Osteocyte (in vitro differentiated cells): ENCODE measurements at regions not wholly inside any gene's neighbourhood (a gene's known extent, or its start where the extent isn't known, plus 50 kb on each side); places are given as distances from the start of the nearest gene placed in this dataset.
A peak's percentile ranks its signal among the peaks of the same experiment; 100 is the strongest.

Experiments
- DNase-seq: peaks from one replicate; pipeline ENCODE4 v3.0.0; 2021; ENCODE audit warnings: mixed read lengths; ENCODE audit not compliant: unreplicated experiment; ENCODE audit errors: extremely low spot score
- H3K27ac Mint-ChIP-seq: one replicate; pipeline ENCODE4 v1.8.0; 2021; ENCODE audit warnings: mild to moderate bottlenecking, mixed read lengths; ENCODE audit not compliant: unreplicated experiment
- H3K27me3 Mint-ChIP-seq: one replicate; pipeline ENCODE4 v1.8.0; 2021; ENCODE audit warnings: mixed read lengths; ENCODE audit not compliant: unreplicated experiment
- H3K36me3 Mint-ChIP-seq: one replicate; pipeline ENCODE4 v1.8.0; 2021; ENCODE audit warnings: mixed read lengths; ENCODE audit not compliant: unreplicated experiment
- H3K4me1 Mint-ChIP-seq: one replicate; pipeline ENCODE4 v1.8.0; 2021; ENCODE audit warnings: mixed read lengths; ENCODE audit not compliant: unreplicated experiment
- H3K4me3 Mint-ChIP-seq: one replicate; pipeline ENCODE4 v1.8.0; 2021; ENCODE audit warnings: mild to moderate bottlenecking, moderate library complexity, mixed read lengths; ENCODE audit not compliant: unreplicated experiment
- H3K9me3 Mint-ChIP-seq: one replicate; pipeline ENCODE4 v1.8.0; 2021; ENCODE audit warnings: mixed read lengths; ENCODE audit not compliant: unreplicated experiment
- TF ChIP-seq, protein P1 (sequence below): fragments of 200-600 bp; sonication (generic); IDR thresholded peaks from 2 replicates; pipeline ENCODE4 v1.5.0; 2021; ENCODE audit warnings: antibody characterized with exemption, mild to moderate bottlenecking, moderate library complexity

DNA sequence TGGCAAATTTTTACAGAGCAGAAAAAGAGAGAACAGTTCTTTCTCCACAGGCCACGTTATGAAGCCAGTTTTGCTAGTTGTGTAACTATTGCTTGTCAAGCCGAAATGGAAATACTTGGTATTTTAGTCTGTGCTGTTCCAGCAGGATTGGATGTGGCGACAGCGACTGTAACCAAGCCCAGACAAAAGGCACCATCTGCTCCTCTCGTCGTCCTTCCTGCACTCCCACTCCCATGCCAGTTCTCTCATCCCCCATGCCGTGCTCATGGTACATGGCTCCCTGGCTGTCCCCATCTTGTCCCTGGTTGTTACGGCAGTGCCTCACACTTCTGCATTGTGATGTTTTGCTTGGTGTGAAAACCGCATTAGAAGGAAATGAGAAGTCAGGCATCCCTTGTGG is 185.7 kb upstream of the FZD8 start:
- TF ChIP-seq, protein P1, sequence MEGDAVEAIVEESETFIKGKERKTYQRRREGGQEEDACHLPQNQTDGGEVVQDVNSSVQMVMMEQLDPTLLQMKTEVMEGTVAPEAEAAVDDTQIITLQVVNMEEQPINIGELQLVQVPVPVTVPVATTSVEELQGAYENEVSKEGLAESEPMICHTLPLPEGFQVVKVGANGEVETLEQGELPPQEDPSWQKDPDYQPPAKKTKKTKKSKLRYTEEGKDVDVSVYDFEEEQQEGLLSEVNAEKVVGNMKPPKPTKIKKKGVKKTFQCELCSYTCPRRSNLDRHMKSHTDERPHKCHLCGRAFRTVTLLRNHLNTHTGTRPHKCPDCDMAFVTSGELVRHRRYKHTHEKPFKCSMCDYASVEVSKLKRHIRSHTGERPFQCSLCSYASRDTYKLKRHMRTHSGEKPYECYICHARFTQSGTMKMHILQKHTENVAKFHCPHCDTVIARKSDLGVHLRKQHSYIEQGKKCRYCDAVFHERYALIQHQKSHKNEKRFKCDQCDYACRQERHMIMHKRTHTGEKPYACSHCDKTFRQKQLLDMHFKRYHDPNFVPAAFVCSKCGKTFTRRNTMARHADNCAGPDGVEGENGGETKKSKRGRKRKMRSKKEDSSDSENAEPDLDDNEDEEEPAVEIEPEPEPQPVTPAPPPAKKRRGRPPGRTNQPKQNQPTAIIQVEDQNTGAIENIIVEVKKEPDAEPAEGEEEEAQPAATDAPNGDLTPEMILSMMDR, result no peak
- no peaks in the 10 kb centered on the region for H3K36me3 Mint-ChIP-seq
- no peak overlapping the region for H3K4me3 Mint-ChIP-seq
- DNase-seq, result no peak
- H3K27me3 Mint-ChIP-seq, result peaks cover 10% of the 10 kb centered on the region
- no peaks in the 10 kb centered on the region for H3K9me3 Mint-ChIP-seq
- H3K27ac Mint-ChIP-seq, result no peak overlapping the region
- H3K4me1 Mint-ChIP-seq, result peaks cover under 1% of the 10 kb centered on the region

DNA sequence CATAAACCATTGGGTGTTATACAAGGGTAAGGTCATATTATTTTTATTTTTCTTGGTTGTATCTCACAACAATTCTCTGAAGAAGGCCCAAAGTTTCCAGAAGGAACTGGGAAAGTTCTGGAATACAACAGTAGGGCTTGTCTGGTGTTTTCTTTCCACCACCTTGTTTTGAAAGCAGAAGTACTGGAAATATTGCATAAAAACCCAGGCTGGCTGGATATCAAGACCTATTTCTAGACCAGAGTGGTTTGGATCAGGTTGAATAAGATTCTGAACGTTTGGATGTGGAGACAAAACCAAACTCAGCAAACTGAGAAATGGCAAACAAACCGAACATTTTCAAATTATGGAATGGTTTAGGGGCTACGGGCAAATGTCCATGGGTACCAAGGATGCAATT is 182.6 kb upstream of the FZD8 start:
- no peak overlapping the region for H3K27ac Mint-ChIP-seq
- DNase-seq, result no peak
- TF ChIP-seq, protein P1, result no peak

DNA sequence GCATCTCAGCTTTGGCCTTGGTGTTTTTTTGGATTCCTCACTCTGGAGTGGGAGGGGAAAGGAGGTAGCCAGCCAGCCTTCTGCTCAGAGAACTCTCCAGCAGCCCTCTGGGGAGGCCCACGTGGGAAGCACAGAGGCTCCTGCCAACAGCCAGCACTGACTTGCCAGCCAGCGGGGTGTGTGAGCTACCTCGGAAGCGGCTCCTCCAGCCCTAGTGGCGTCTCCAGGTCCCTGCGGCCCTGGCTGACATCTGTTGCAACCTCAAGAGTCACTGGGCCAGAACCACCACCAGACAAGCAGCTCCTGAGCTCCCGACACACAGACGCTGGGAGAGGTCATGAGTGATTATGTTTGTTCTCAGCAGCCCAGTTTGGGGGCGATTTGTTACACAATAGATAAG is 180.2 kb upstream of the FZD8 start:
- Mint-ChIP-seq H3K36me3 (no peaks in the 10 kb centered on the region), H3K9me3 (no peaks in the 10 kb centered on the region), H3K4me1 (peaks cover 23% of the 10 kb centered on the region), H3K27me3 (peaks cover 21% of the 10 kb centered on the region), H3K4me3 (no peak overlapping the region), H3K27ac (no peak overlapping the region)
- DNase-seq, result no peak
- TF ChIP-seq, protein P1, result peak; percentile 29

More for the DNA sequence above, 182.6 kb upstream of the FZD8 start:
- H3K36me3 Mint-ChIP-seq, result no peaks in the 10 kb centered on the region
- peaks cover 18% of the 10 kb centered on the region for H3K27me3 Mint-ChIP-seq
- H3K4me3 Mint-ChIP-seq, result no peak overlapping the region
- no peaks in the 10 kb centered on the region for H3K9me3 Mint-ChIP-seq
- H3K4me1 Mint-ChIP-seq, result peaks cover 20% of the 10 kb centered on the region

DNA sequence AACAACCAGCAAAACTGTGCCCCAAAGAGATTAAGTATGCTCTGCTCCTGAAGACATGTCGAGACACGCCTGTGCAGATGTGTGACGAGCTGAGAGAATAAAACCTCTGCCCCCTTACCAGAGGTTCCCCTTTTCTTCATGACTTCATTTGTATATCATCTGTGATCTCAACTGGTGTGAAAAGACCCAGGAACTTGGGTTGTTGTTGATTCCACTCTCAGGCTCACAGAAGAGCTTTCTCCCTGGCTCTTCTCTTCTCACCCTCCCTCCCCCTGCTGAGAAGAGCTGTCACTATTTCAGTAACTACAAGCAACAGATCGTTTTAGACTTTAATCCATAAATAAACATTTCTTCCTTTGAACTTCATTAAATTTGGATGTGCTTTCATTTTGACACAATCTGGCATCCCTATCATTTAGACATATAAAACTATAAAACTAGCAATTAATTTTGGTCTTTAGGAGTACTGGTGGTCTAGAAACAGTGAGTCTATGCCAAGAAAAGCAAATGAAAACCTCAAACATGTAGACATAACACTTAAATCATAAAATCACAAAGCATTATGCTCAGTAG is 179.3 kb upstream of the FZD8 start:
- TF ChIP-seq, protein P1, result no peak
- H3K27ac Mint-ChIP-seq, result no peak overlapping the region
- H3K4me1 Mint-ChIP-seq, result peaks cover 23% of the 10 kb centered on the region
- no peak for DNase-seq
- H3K4me3 Mint-ChIP-seq, result no peak overlapping the region
- H3K27me3 Mint-ChIP-seq, result peaks cover 17% of the 10 kb centered on the region
- no peaks in the 10 kb centered on the region for H3K9me3 Mint-ChIP-seq
- H3K36me3 Mint-ChIP-seq, result no peaks in the 10 kb centered on the region

DNA sequence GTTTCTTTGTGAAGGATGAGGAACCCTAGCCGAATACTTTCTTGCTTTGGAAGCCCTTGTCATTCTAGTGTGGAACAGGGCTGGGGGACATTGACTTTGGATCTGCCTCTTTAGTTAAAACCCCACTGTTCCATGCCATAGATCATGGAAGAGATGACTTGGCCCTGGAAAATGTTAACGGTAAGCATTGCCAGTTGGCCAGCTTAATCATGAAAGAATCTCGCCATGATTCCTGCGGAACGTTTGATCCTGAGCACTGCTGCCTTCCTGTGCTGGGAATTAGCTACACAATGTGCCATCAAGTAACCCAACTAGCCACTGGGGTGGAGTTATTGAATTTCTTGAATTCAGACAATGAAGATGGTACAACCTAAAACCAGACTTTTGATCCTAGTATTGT is 177.6 kb upstream of the FZD8 start:
- DNase-seq, result no peak
- peaks cover 22% of the 10 kb centered on the region for H3K27me3 Mint-ChIP-seq
- H3K4me1 Mint-ChIP-seq, result peaks cover 23% of the 10 kb centered on the region
- H3K9me3 Mint-ChIP-seq, result no peaks in the 10 kb centered on the region
- TF ChIP-seq, protein P1, result no peak
- no peak overlapping the region for H3K4me3 Mint-ChIP-seq
- H3K27ac Mint-ChIP-seq, result no peak overlapping the region
- no peaks in the 10 kb centered on the region for H3K36me3 Mint-ChIP-seq
